ENCODE measurements at regions not wholly inside any gene's neighbourhood (a gene's known extent, or its start where the extent isn't known, plus 50 kb on each side); places are given as distances from the start of the nearest gene placed in this dataset.

GRCh38 chr16:6377956-6378355 is 954.7 kb upstream of the RBFOX1 start:
- no peak for TF ChIP-seq CTCF (IDR thresholded peaks at IDR 0.05; ENCODE audit: insufficient read depth, low read length, poor library complexity, severe bottlenecking)
- TF ChIP-seq EZH2phosphoT487 (conservative IDR thresholded peaks at IDR 0.05; ENCODE audit: low read length): no peak

Data from SU-DHL-6 (cell line).